ENCODE measurements at regions not wholly inside any gene's neighbourhood (a gene's known extent, or its start where the extent isn't known, plus 50 kb on each side); places are given as distances from the start of the nearest gene placed in this dataset.

DNA sequence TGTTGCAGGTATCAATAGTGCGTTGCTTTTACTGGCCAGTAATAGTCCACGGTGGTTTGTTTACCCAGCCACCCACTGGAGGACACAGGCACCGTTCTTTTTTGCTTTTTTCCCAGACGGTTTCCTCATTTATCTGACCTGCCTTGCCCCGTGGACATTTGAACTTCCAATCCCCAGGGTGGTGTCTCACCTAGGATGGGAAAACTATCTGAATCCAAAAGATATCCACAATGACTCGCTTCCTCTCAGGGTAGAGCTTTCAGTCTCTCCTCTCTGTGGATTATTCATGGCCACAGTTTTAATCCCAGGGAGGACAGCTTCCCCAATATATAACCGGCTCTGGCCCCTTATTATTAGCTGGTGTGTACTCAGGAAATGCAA is 170.8 kb downstream of the FOXO1 start:
- FAIRE-seq (no peak), DNase-seq (ENCODE audit: insufficient read length, low spot score) (no peak)
- TF ChIP-seq, protein P1, sequence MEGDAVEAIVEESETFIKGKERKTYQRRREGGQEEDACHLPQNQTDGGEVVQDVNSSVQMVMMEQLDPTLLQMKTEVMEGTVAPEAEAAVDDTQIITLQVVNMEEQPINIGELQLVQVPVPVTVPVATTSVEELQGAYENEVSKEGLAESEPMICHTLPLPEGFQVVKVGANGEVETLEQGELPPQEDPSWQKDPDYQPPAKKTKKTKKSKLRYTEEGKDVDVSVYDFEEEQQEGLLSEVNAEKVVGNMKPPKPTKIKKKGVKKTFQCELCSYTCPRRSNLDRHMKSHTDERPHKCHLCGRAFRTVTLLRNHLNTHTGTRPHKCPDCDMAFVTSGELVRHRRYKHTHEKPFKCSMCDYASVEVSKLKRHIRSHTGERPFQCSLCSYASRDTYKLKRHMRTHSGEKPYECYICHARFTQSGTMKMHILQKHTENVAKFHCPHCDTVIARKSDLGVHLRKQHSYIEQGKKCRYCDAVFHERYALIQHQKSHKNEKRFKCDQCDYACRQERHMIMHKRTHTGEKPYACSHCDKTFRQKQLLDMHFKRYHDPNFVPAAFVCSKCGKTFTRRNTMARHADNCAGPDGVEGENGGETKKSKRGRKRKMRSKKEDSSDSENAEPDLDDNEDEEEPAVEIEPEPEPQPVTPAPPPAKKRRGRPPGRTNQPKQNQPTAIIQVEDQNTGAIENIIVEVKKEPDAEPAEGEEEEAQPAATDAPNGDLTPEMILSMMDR (IDR thresholded peaks at IDR 0.05; ENCODE audit: insufficient read depth, missing control alignments): no peak

DNA sequence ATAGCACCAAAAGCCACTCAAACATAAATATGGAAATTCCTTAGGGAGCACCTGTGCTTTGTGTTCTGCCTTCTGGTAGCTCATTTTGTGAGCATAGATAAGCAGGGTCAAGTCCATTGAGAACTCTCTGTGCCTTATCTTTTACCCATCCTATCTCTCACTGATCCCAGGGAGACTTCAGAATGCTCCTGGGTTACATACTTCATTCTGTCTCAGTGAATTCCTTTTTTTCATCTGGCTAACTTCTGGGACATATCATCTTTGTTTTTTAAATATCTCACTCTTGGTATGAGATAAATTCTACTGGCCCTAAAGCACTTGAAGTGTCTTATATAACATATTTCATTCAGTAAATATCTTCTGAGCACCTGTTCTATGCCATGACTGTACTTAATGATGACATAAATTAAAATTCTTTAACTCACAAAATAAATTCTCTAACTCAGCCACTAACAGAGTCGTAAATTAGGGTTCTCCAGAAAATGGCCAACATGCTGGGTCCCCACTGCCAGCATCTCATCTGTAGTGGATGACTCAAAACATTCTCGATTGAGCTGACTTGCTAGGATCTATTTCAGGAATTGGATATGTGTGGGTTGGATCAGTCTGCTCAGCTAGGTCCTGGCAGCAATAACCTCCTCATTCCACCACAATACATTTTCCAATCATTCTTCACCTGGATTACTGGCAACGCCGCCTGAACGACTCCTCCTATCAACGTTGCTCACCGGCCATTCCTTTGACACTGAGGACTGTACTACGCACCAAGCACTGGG is 170.2 kb downstream of the FOXO1 start:
- DNase-seq (ENCODE audit: insufficient read length, low spot score): no peak
- TF ChIP-seq, protein P1 (IDR thresholded peaks at IDR 0.05; ENCODE audit: insufficient read depth, missing control alignments): no peak
- no peak for FAIRE-seq

DNA sequence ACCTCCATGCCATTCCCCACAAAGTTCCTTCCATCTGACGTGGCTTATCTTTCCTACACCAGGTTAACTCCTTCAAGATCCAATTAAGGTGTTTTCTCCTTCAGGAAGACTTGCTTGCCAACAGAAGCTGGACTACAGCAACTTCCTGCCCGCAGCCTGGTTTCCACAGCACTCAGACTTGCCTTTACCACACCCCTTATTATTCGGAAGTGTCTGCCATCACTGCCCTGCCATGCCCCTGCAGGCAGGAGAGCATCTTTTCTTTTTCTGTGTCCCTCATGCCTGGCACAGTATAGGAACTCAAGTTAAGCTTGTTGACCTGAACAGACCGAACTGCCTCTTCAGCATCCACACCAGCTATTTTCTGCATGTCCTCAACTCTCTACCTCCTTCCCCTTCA is 168.0 kb downstream of the FOXO1 start:
- TF ChIP-seq, protein P1 (IDR thresholded peaks at IDR 0.05; ENCODE audit: insufficient read depth, missing control alignments): no peak
- no peak for FAIRE-seq
- no peak for DNase-seq (ENCODE audit: insufficient read length, low spot score)

GRCh38 chr13:40502236-40502635 is 164.2 kb downstream of the FOXO1 start:
- TF ChIP-seq, protein P1 (IDR thresholded peaks at IDR 0.05; ENCODE audit: insufficient read depth, missing control alignments): no peak
- DNase-seq (ENCODE audit: insufficient read length, low spot score) (no peak), FAIRE-seq (no peak)

DNA sequence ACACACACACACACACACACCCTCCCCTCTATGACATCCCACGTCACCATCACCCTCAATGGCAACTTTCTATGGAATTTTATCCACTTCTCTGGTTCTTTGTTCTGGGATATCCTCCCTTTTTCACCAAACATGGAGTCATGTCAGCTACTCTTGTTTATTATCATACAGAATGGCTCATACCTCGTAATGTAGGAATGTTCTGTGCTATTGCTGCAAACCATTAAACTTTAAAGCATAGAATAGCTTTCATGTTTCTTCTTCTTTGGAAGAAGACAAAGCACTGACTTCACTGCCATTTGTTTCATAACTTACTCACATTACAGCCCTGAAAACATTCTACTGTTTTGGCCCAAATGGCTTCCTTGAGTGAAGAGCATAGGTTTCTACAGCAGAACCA is 163.4 kb downstream of the FOXO1 start:
- TF ChIP-seq, protein P1 (IDR thresholded peaks at IDR 0.05; ENCODE audit: insufficient read depth, missing control alignments): no peak
- FAIRE-seq (no peak), DNase-seq (ENCODE audit: insufficient read length, low spot score) (no peak)

- DNase-seq (ENCODE audit: insufficient read length, low spot score) (no peak), FAIRE-seq (no peak)
- TF ChIP-seq, protein P1 (IDR thresholded peaks at IDR 0.05; ENCODE audit: insufficient read depth, missing control alignments): no peak
Observed at GRCh38 chr13:40503966-40504591, 162.4 kb downstream of the FOXO1 start.

- TF ChIP-seq, protein P1 (IDR thresholded peaks at IDR 0.05; ENCODE audit: insufficient read depth, missing control alignments): no peak
- FAIRE-seq: no peak
- no peak for DNase-seq (ENCODE audit: insufficient read length, low spot score)
Observed at GRCh38 chr13:40504641-40505040, 161.8 kb downstream of the FOXO1 start.

Measured in D721Med (cell line).